Breast epithelium (tissue), 4 donors: ENCODE measurements at regions not wholly inside any gene's neighbourhood (a gene's known extent, or its start where the extent isn't known, plus 50 kb on each side); places are given as distances from the start of the nearest gene placed in this dataset.

ENCODE experiments used
- DNase-seq, 2 donors: peaks; one replicate each; pipeline ENCODE4 v3.0.0-alpha.2; 2019; ENCODE audit warnings: low spot score in 2 of 2
- H3K27ac ChIP-seq, 2 donors: fragments of 200-600 bp; sonication (generic) in 1 of 2; one replicate each; pipeline ENCODE4 v1.5.1; 2016 to 2019; ENCODE audit warnings: mild to moderate bottlenecking in 1 of 2
- H3K27me3 ChIP-seq, 2 donors: fragments of 200-600 bp; sonication (generic) in 1 of 2; one replicate each; pipeline versions ENCODE4 v1.5.1 to v1.6.0; 2017 to 2019; ENCODE audit warnings: control low read depth in 1 of 2, mild to moderate bottlenecking in 1 of 2
- H3K36me3 ChIP-seq: fragments of 200-600 bp; one replicate; pipeline ENCODE4 v1.5.1; 2019
- H3K4me1 ChIP-seq, 2 donors: fragments of 200-600 bp; sonication (generic); one replicate each; pipeline ENCODE4 v1.5.1; 2016 to 2019; ENCODE audit warnings: control low read depth in 1 of 2
- H3K4me3 ChIP-seq, 3 donors: fragments of 200-600 bp; sonication (generic); 1 replicate in 2 of 3; 2 replicates in 1 of 3; pipeline ENCODE4 v1.5.1; 2016 to 2019; ENCODE audit warnings: mild to moderate bottlenecking in 3 of 3, moderate library complexity in 2 of 3
- H3K9me3 ChIP-seq, 2 donors: fragments of 200-600 bp; sonication (generic) in 1 of 2; one replicate each; pipeline ENCODE4 v1.5.1; 2016 to 2019; ENCODE audit warnings: control low read depth in 1 of 2
- CTCF ChIP-seq, 3 donors: fragments of 450-650 bp; IDR thresholded peaks; one replicate each; pipeline ENCODE4 v1.5.1; 2016 to 2017; ENCODE audit warnings: antibody characterized with exemption in 3 of 3, mild to moderate bottlenecking in 3 of 3, moderate library complexity in 3 of 3
- POLR2A ChIP-seq: fragments of 450-650 bp; IDR thresholded peaks from one replicate; pipeline ENCODE4 v1.6.1; 2016; ENCODE audit warnings: antibody characterized with exemption, mild to moderate bottlenecking, moderate library complexity
- POLR2AphosphoS5 ChIP-seq, 3 donors: sonication (generic); formaldehyde crosslinking; IDR thresholded peaks; one replicate each; pipeline ENCODE4 v1.6.1; 2017; ENCODE audit warnings: antibody characterized with exemption in 3 of 3
- intact Hi-C: fragments of 100-400 bp; cut with DNase I; formaldehyde crosslinking; loops from one replicate; pipeline ENCODE4 v1.15.1; 2023; ENCODE audit warnings: low total_unique reads

GRCh38 chr6:159430323-159430722 is 261.1 kb downstream of the FNDC1 start:
- DNase-seq: no peak
- Histone ChIP-seq H3K4me3 (no peak overlapping the region), H3K4me1 (peaks cover 0 to 5% of the 10 kb centered on the region in 2 donors), H3K9me3 (peaks cover 14 to 18% of the 10 kb centered on the region in 2 donors), H3K27me3 (no peaks in the 10 kb centered on the region), H3K27ac (no peak overlapping the region), H3K36me3 (no peaks in the 10 kb centered on the region)
- TF ChIP-seq CTCF (IDR thresholded peaks at IDR 0.05): no peak
- no peak for TF ChIP-seq POLR2A
- no peak for TF ChIP-seq POLR2AphosphoS5 (IDR thresholded peaks at IDR 0.05)
- intact Hi-C loops: no loop called here

GRCh38 chr6:159429433-159429832 is 260.2 kb downstream of the FNDC1 start:
- no peak overlapping the region for H3K27ac ChIP-seq
- intact Hi-C loops: no loop called here
- no peaks in the 10 kb centered on the region for H3K27me3 ChIP-seq
- H3K9me3 ChIP-seq: peaks cover 10 to 15% of the 10 kb centered on the region in 2 donors
- no peak for TF ChIP-seq CTCF (IDR thresholded peaks at IDR 0.05)
- no peak for TF ChIP-seq POLR2AphosphoS5 (IDR thresholded peaks at IDR 0.05)
- TF ChIP-seq POLR2A: no peak
- no peak for DNase-seq
- no peak overlapping the region for H3K4me3 ChIP-seq
- H3K4me1 ChIP-seq: no peaks in the 10 kb centered on the region
- no peaks in the 10 kb centered on the region for H3K36me3 ChIP-seq

- no peak overlapping the region for H3K4me3 ChIP-seq
- H3K4me1 ChIP-seq: no peaks in the 10 kb centered on the region
- H3K36me3 ChIP-seq: no peaks in the 10 kb centered on the region
- intact Hi-C loops: no loop called here
- no peaks in the 10 kb centered on the region for H3K9me3 ChIP-seq
- no peak for DNase-seq
- no peak overlapping the region for H3K27ac ChIP-seq
- no peak for TF ChIP-seq POLR2AphosphoS5 (IDR thresholded peaks at IDR 0.05)
- TF ChIP-seq POLR2A: no peak
- no peak for TF ChIP-seq CTCF (IDR thresholded peaks at IDR 0.05)
- H3K27me3 ChIP-seq: no peaks in the 10 kb centered on the region
These were observed 258.6 kb downstream of the FNDC1 start for GRCh38 chr6:159427771-159428170.

- TF ChIP-seq POLR2AphosphoS5 (IDR thresholded peaks at IDR 0.05) (no peak), CTCF (IDR thresholded peaks at IDR 0.05) (no peak), POLR2A (no peak)
These were observed 258.1 kb downstream of the FNDC1 start for GRCh38 chr6:159427335-159427734.

GRCh38 chr6:159425421-159425820 is 256.2 kb downstream of the FNDC1 start:
- H3K27ac ChIP-seq: no peak overlapping the region
- DNase-seq: no peak
- intact Hi-C loops: no loop called here

More at GRCh38 chr6:159427335-159427734, 258.1 kb downstream of the FNDC1 start:
- H3K4me1 ChIP-seq: no peaks in the 10 kb centered on the region
- intact Hi-C loops: no loop called here
- H3K4me3 ChIP-seq: no peak overlapping the region
- H3K27me3 ChIP-seq: no peaks in the 10 kb centered on the region
- no peak overlapping the region for H3K27ac ChIP-seq
- H3K9me3 ChIP-seq: no peaks in the 10 kb centered on the region
- DNase-seq: no peak
- H3K36me3 ChIP-seq: no peaks in the 10 kb centered on the region

More at GRCh38 chr6:159425421-159425820, 256.2 kb downstream of the FNDC1 start:
- no peaks in the 10 kb centered on the region for H3K4me1 ChIP-seq
- no peak overlapping the region for H3K4me3 ChIP-seq
- H3K27me3 ChIP-seq: no peaks in the 10 kb centered on the region
- H3K9me3 ChIP-seq: no peaks in the 10 kb centered on the region
- TF ChIP-seq POLR2AphosphoS5 (IDR thresholded peaks at IDR 0.05) (no peak), POLR2A (no peak), CTCF (IDR thresholded peaks at IDR 0.05) (no peak)
- H3K36me3 ChIP-seq: no peaks in the 10 kb centered on the region
